LNCaP clone FGC (cell line): ENCODE measurements at regions not wholly inside any gene's neighbourhood (a gene's known extent, or its start where the extent isn't known, plus 50 kb on each side); places are given as distances from the start of the nearest gene placed in this dataset.
"Not testable (repeated sequence)": the region's sequence is repeated elsewhere in the genome, so short reads cannot be mapped to it uniquely, and the experiment has no call there.

ENCODE experiments used
- DNase-seq: peaks from one replicate; pipeline ENCODE4 v3.0.0-alpha.2; 2011; ENCODE audit warnings: low read depth
- H3K4me3 ChIP-seq: 2 replicates; pipeline ENCODE4 v1.5.1; 2011; ENCODE audit warnings: mild to moderate bottlenecking, low read depth, low read length, control low read depth
- CTCF ChIP-seq: IDR thresholded peaks from 2 replicates; pipeline ENCODE4 v1.5.1; 2012; ENCODE audit warnings: mild to moderate bottlenecking; ENCODE audit not compliant: control insufficient read depth, insufficient read depth; ENCODE audit errors: extremely low read depth

- H3K4me3 ChIP-seq = no peak overlapping the region
- TF ChIP-seq CTCF = no peak
- DNase-seq = no peak
Measured at GRCh38 chr5:104024538-104024937, 461.9 kb upstream of the NUDT12 start.

- DNase-seq = no peak
- no peak for TF ChIP-seq CTCF
- H3K4me3 ChIP-seq = no peak overlapping the region
Measured at GRCh38 chr5:104023739-104024138, 461.1 kb upstream of the NUDT12 start.

GRCh38 chr5:104019956-104020355 is 457.4 kb upstream of the NUDT12 start:
- no peak overlapping the region for H3K4me3 ChIP-seq
- TF ChIP-seq CTCF = no peak
- no peak for DNase-seq

GRCh38 chr5:104018299-104018698 is 455.7 kb upstream of the NUDT12 start:
- no peak for TF ChIP-seq CTCF
- no peak overlapping the region for H3K4me3 ChIP-seq
- DNase-seq = no peak

- no peak overlapping the region for H3K4me3 ChIP-seq
- TF ChIP-seq CTCF = no peak
- DNase-seq = no peak
Measured at GRCh38 chr5:104016646-104017045, 454.1 kb upstream of the NUDT12 start.

GRCh38 chr5:104015765-104016164 is 453.2 kb upstream of the NUDT12 start:
- no peak overlapping the region for H3K4me3 ChIP-seq
- no peak for TF ChIP-seq CTCF
- no peak for DNase-seq

- H3K4me3 ChIP-seq, DNase-seq: not testable (repeated sequence)
Measured at GRCh38 chr5:104002783-104003182, 440.2 kb upstream of the NUDT12 start.

- DNase-seq = no peak
- H3K4me3 ChIP-seq = no peak overlapping the region
- TF ChIP-seq CTCF = no peak
Measured at GRCh38 chr5:104001136-104001535, 438.5 kb upstream of the NUDT12 start.
